ENCODE measurements at regions not wholly inside any gene's neighbourhood (a gene's known extent, or its start where the extent isn't known, plus 50 kb on each side); places are given as distances from the start of the nearest gene placed in this dataset.

DNA sequence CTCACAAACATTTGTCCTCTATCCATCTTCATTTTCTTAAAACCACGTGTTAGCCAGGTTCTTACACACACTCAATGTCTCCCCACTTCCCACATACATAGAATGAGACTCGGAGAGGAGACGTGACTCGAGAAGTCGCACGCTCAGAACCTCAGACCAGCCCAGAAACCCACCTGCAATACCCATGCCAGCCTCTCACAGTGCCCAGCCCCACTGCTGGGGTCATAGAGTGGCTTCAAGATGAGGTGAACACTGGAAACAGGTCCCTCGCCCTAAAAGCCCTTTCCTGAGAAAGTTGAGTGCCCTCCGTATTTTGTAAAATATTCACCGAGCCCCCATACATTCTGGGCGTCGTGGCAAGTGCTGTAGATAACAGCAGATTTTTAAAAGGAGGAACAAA is 487.4 kb downstream of the EIPR1 start:
- DNase-seq, result no peak

DNA sequence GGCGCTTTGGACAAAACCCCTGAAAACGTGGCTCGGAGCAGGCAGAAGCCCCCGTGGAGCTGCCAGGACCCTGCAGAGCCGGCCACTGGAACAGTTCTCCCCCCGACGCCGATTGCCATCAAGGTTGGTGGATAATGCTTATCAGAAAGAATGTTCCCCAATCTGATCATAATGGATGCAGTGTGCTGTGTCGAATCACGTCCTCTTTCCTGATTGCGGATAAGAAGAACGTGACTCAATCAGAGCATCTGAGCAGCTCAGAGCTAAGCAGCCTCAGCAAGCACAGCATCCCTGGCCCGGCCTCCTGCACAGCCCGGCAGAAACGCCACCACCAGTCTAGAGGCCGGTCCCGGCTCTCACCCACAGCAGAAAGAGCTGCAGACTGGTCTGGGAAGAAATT is 488.0 kb downstream of the EIPR1 start:
- no peak for DNase-seq

DNA sequence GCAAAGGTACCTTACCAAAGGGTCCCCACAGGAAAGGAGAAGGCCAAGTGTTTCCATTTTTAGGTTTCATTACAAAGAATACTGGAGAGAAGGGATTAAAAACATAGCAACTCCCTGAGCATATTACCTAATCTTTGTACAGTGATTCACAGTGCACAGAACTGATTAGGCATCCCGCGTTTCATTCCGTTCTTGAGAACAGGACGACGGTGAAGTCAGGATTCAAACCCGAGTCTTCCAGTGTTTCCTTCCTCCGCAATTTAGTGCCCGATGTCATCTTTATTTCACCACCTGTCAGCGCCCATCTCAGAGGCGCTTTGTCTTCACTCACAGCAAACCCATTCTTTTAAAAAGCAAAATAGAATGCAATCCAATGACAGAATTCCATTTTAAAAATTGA is 488.5 kb downstream of the EIPR1 start:
- no peak for DNase-seq

DNA sequence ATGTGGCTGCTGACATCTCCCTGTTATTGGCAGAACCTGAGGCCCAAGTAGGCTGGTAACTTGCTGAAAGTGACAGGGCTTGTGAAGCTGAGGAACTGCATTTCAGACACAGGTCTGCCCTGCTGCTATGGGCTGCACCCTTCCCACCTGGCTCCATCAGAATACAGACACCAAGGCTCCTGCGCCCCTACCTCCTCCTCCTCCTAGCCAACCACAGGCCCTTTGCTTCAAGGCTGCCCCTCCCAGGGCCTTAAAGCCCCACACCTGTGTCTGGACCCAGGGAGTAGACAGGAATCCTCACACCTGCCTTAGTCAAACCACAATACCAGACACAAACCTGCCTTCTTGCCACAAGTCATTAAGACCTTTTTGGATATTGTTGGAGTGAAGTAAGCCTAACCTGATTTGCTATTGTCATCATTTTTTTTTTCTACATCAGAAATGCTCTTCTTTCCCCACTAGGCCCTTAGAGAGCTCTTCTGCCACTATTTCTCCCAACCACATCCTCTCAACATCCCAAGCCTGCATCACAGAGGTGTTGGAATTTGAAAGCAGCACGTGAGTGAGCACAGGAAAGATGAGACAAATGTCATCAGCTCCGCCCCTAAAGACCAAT is 489.7 kb downstream of the EIPR1 start:
- no peak for DNase-seq

DNA sequence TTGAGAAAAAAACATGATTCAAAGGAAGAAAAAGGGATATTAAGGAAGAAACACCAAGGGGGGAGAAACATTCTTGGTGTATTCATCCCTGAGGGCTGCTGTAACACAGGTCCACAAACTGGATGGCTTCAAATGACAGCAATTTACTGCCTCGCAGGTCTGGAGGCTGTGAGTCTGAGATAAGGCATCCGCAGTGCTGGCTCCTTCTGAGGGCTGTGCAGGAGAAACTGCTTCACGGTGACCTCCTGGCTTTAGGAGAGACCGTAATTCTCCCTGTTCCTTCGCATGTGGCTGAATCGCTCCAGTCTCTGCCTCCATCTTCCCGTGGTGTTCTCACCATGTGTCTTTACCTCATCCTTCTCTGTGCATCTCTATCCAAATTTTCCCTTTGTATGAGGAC is 490.7 kb downstream of the EIPR1 start:
- no peak for DNase-seq

DNA sequence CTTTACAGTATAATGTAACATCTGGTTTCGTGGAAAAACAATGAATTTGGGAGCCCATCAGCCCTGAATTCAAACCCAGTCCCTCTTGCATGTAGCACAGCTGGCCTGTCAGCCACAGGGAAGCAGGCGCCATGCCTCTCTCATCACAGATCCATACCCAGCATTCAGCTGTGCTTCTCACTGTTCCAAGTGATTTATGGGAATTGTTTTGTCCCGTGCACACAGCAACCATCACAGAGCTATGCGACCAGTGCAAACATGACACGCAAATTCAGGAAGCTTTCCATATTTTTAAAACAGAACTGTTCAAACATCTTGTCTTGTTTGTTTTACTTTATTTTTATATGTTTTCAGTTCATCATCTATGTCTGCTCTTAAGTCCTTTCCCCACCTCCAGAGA is 496.1 kb downstream of the EIPR1 start:
- DNase-seq, result peak; percentile 67

DNA sequence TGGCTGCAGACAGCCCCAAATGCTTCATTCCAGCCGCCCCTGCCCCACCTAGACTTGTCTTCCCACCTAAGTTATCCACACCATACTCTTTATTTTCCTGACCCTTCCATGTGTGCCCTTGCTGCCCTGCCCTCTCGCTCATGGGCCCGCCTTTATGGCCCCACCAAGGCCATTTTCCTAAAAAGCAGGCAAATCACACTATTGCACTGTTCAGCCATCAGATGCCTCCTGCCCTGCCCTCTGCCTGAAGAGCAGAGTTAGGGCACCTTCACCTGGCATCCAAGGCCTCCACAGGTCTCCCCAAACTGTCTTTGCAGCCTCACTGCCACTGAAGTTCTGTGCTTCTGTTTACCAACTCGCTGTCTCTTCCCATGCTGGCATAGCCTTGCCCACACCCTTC is 496.7 kb downstream of the EIPR1 start:
- no peak for DNase-seq

DNA sequence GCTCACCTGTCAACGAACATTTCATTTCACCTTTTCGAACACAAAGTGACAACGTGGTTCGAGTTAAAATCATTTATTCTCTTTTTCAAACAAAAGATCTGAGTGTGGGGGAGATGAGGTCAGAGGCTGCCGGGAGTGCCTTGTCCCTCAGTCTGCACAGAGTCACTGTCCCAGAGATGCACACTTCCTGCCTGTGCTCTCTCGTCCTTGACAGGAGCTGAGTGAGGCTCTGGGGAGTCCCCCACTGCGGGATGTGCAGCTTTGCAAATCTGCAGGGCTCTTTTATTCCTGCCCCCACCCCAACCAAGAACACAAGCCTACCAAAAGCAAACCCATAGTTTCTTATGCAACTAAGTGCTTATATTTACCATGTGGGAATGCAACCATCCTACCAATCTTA is 497.8 kb downstream of the EIPR1 start:
- DNase-seq, result no peak

DNA sequence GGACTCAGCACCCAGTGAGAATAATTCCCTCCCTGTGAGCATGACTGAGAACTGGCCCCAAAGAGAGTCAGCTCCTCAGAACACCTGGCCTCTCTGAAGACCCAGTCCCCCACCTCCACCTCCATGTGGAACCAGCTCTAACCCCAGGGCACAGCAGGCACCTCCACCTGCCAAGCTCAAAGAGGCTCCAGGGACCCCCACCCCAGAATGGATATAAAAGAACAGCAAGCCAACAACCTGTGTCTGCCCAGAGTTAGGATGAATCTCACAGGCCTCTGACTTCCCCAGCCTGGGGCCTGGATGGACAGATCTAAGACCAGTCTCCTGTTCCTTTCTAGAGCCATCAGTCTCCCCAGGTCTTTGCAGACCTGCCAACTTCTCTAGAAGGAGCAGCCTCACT is 498.5 kb downstream of the EIPR1 start:
- no peak for DNase-seq

DNA sequence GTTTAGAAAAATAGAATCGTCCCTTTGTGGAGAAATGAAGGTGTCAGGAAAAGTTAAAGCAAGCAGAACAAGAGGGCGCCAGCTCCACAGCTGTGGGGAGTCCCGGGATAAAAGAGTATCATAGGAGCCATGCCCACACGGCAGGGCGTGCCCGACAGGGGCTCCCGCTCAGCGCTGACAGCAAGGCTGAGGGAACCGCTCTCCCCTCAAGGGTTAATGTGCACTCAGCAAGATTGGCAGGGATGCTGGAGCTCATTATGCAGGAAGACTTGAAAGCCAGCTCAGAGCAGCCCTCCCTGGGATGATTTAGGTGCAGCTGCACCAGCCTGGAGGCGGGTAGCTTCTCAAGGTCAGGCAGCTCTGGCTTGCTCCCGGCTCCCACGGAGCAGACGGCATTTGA is 500.2 kb downstream of the EIPR1 start:
- DNase-seq, result peak; percentile 21

DNA sequence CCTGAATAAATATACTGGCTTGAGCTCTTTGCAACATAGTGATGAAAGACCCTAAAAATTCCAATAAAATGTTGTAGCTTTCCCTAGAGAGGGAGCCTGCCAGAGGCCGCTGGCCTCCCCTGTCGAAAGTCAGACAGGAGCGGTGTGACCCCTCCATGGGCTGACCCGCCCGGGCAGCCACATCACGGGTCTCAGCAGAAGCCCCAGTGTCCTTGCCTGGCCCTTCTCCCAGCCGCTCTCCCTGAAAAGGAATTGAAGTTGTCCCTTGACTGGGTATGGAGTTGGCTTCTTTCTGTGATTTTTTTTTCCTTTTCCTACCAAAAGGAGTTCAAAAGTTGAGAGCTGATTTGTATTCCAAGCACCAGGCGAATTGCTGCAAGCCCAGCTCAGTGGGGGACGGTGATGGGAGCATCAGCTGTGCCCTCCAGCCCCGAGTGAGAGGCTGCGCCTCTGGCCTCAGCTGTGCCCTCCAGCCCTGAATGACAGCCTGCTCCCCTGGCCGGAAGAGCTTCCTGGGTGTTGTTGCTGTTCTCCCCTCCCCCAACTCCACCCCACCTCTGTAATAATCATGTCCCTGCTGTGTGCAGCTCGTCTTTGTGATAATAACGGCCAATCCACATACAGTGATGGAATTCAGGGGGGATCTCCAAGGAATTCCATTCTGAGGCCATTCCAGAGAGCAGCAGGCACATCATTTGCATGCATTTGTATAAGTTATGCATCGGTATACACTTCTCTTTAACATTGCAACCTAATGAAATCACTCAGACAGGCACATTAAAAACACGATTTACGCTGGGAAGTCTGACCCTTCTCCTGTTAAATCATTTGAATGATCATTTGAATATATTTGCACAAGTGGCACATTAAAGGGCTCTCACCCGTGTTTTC is 501.0 kb downstream of the EIPR1 start:
- DNase-seq, result no peak

DNA sequence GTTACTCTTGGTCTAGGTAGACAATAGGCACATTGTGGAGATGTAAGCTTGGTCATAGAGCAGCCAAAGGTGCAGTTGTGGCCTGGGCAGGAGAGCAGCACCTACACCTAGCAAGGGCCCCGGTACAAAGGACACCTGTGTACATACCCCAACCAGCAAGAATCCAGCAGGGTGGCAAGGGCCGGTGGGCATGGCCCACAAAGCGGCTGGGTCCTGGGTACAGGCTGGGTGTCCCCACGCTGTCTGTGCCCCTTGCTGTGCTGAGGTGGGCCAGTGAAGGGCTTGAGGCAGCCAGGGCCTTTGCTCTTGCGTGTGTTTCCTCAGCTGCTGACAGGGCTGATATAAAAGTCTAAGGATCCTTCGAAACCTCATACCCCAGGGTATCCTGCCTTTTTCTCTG is 501.8 kb downstream of the EIPR1 start:
- no peak for DNase-seq

DNA sequence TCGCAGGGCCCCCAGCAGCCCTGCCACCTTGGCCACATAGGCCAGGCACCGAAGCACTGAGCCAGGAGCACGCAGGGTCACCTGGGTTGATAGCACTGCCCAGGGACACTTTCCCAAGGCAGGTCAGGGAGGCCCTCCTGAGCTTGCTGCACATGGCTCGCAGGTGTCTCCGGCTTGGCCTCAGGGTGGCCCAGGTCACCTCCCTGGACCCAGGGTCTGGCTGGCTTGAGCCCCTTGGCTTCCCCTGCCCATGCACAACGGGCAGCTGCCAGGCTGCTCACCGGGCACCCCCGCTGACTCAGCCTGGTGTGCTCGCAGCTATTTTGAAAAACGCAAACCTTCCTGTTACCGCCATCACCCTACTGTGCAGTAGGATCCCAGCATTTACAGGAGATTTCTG is 502.3 kb downstream of the EIPR1 start:
- DNase-seq, result no peak

DNA sequence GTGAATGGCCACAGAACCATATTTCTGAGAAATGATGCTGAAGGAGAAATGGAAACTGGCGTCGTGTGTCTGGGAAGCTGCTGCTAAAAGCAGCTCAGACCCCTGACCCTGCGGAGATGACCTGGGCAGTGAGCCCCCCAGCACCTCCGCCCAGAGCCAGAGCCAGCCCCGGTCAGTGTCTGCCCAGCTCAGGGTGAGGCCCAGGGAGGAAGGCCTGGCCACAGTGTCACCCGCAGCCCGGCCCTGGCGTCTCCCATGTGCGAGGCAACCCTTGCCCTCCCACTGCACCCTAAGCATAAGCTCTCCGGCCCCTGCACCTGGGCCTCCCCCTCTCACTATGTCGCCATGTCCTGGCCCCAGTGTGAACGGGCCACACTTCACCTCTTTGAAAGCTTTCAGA is 502.8 kb downstream of the EIPR1 start:
- no peak for DNase-seq

DNA sequence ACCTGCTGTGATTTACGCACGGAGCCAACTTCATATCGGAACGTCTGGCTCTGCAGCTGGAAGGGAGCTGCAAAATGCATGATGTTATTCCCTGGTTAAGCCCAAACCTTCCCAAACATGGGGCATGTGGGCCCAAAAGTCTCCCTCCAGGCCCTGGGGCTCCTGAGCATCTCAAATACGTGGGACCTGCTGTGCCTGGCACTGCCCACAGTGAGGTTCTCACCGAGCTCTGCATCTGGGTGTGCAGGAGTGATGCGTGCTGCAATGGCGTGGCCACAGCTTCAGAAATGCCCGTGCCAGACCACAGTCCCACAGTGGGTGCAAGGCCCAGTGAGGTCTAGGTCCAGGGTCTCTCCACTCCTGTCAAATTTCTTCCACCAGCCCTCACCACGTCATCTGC is 503.3 kb downstream of the EIPR1 start:
- DNase-seq, result no peak

DNA sequence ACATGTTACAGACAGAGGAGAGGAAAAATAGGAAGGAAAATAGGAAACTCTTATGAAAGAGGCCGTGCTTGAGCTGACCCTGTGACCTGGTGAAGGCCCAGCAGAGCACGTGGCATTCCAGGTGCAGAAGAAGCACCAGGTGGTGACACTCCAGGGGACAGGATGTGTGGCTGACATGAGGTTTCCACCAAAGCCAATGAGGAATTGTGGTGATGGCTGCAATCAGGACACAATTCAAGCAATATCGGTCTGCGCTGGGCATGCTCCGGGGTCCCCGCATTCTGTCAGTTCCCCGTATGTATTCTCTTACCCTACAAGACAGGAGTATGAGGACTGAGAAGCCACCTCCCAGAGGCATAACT is 504.2 kb downstream of the EIPR1 start:
- DNase-seq, result peak; percentile 53

DNA sequence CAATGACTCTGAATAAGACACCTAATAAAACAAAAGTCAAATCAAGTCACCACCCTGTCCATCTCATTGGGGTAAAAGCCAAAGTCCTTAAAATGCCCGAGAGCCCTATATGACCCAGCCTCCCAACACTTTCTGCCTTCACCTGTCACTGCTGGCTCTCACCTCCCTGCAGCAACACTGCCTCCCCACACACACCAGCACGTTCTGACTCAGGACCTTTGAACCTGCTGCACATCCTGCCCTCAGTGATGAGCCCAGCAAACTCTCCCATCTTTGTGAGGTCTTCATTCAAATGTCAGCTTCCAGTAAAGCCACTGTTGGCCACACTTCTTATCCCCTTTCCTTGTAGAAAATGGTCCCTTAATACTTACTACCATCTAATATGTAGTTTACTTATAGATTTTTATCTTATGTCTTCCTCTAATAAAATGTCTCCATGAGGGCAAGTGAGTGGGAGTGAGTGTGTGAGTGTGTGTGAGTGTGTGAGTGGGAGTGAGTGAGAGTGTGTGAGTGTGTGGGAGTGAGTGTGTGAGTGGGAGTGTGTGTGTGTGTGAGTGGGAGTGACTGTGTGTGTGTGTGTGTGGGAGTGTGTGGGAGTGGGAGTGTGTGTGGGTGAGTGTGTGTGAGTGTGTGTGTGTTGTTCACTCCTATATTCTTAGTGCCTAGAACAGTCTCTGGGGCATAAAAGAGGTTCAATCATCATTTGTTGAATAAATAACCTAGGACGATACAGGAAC is 504.7 kb downstream of the EIPR1 start:
- no peak for DNase-seq

DNA sequence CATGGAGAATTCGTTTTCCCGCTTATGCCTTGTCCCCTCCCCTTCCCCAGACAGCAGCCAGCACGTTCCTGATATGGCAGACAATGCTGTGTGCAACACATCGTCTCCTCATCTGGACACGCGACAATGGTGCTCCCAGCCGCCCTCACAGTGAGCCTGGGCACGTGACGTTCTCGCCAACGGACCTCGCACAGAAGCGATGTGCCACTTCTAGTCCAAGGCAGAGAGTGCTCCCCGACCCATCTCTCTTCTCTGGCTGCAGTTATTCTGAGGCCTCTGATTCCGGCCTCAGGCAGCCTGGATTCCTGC is 505.4 kb downstream of the EIPR1 start:
- no peak for DNase-seq

DNA sequence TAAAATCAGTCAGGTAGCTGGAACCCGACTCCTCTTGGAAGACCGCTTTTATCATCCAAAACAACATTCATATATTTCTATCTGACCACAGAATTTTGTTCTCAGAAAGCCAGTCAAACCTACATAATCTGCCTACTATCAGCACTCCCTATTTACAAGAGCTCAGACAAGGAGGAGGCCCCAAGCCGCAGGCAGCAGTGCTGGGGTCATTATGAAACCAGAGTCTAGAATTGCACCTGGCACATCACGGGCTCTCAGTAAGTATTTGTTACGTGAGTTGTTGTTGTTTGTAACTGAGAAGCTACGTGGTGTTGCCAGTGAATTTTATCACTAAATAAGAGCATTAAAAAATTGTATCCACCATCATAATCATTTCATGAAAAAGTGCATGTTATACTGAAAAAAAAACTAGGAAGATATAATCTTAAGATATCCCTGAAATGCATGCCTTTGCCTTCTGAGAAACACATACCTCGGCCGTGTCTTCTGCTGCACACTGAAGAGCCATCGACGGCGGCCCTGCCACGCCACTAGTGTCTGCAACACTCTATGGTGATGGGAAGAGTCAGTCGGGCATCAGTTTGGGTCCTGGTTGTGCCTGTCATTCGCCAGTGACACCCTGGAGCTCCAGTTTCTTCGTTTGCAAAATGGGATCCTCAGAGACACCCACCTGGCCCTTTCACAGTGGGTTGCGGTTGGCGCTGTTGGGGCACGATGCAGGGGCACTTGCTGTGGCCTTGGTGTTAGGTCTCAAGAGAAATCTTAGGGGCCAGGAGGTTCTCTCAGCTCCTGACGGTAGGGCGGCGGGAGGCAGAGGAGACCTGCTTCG is 505.9 kb downstream of the EIPR1 start:
- peak; percentile 11 for DNase-seq

DNA sequence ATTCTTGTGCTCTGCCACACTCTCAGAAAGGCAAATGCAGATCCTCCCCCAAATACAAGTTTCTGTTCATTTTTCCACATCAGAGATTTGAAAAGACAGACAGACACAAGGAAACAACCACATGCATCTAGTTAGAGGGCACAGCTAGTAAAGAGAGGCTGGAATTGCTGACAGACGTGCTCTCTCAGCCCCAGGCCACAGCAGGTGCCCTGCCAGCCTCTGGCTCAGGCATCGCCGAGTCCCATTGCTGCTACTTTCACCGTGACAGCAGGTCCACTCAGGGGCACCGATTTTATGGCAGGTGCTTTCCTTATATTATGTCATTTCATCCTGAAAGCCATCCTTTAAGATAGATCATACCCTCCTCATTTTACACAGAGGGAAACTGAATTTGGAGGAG is 507.5 kb downstream of the EIPR1 start:
- peak; percentile 59 for DNase-seq

DNA sequence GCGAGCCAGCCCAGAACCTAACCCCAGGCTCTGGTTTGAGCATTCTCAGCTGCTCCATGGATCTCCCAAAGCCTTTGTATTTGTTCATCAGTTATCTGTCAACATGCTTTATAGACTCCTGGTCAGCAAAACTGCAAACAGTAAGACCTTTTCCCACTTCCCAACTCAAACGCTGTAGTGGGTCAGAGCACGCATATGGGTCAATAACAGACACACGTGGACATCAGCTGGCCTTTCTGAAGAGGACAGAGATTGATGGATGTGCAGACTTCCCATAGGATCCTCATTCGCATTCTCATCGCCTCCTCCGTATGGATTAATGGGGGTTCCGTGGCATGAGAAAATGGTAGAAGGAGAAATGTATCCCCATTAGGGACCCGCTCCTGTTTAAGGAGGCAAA is 508.1 kb downstream of the EIPR1 start:
- peak; percentile 74 for DNase-seq

DNA sequence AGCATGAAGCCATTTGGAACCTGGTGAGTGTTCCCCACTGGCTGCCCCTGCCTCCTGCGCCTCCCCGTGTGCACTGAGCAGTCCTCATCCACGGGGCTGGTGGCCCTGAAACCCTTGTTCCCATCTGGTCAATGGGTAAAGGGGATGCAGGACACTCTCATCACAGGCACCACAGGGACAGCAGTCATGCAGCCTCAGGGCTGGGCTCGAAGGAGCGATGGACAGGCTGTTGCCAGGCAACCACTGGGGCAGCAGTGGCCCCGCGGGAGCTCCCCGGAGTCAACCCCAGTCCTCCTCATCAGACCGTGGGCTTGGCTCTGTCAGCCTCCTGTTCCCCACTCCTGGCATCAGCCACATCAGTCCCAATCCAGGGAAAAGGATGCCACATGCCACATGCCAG is 509.5 kb downstream of the EIPR1 start:
- peak; percentile 24 for DNase-seq

DNA sequence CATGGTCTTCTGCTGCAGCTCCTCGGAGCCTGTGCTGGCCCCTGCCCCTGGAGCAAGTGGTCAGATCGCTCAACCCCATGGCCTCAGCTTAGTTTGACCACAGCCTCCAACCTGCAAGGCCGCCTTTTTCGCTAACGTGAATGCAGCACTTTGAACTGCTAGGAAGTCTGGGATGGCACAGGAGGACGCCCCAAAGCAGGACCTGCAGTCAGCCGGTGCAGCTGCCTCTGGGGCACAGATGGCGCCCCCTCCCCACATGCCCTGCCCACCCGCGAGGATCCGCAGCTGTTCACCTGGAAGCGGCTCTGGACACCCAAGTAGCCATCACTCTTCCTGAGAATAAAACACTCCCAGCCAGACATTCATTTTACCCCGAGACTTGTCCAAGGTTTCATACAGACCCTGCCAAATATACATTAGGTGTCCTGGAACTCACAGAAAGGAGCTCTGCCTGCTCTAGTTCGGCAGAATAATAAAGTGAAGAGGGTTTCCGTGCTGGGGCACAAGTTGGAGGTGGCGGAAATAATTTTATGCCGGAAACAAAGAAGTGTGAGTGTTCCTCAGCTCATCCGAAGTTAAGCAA is 510.1 kb downstream of the EIPR1 start:
- peak; percentile 66 for DNase-seq

Measured in SHP77 treated with DMSO at 0.1 percent for 48 hours (cell line).